Fibroblast of lung (primary cell): ENCODE measurements at regions not wholly inside any gene's neighbourhood (a gene's known extent, or its start where the extent isn't known, plus 50 kb on each side); places are given as distances from the start of the nearest gene placed in this dataset.

Experiments used
- CTCF ChIP-seq, 2 donors: IDR thresholded peaks in 1 of 2; conservative IDR thresholded peaks in 1 of 2; 1 replicate in 1 of 2; 2 replicates in 1 of 2; pipeline ENCODE4 v1.5.1; 2011 to 2012; ENCODE audit warnings: low read length in 2 of 2, control low read depth in 1 of 2, inconsistent platforms in 1 of 2, low read depth in 1 of 2, mild to moderate bottlenecking in 1 of 2
- EZH2 ChIP-seq: IDR thresholded peaks from 2 replicates; pipeline ENCODE4 v1.5.1; 2012; ENCODE audit warnings: low read length, control low read depth, mild to moderate bottlenecking; ENCODE audit errors: missing control alignments

GRCh38 chr4:52263607-52264006 lies 212.5 kb downstream of the SPATA18 start:
- no peak for TF ChIP-seq CTCF (conservative IDR thresholded peaks at IDR 0.05 in 1 of 2, IDR thresholded peaks at IDR 0.05 in 1 of 2; ENCODE audit: low read depth in 1 of 2, low read length in 2 of 2)
- no peak for TF ChIP-seq EZH2
